ENCODE measurements at regions not wholly inside any gene's neighbourhood (a gene's known extent, or its start where the extent isn't known, plus 50 kb on each side); places are given as distances from the start of the nearest gene placed in this dataset.

GRCh38 chr10:4754143-4754542 is 71.9 kb upstream of the AKR1E2 start:
- TF ChIP-seq RFX5 (IDR thresholded peaks at IDR 0.05; ENCODE audit: low read depth, low read length) (no peak), MAX (CRISPR knock-in tag; IDR thresholded peaks at IDR 0.05) (no peak), ATF3 (IDR thresholded peaks at IDR 0.05) (no peak), ATF3 (CRISPR knock-in tag; conservative IDR thresholded peaks at IDR 0.05) (no peak), RBFOX2 (IDR thresholded peaks at IDR 0.05; ENCODE audit: low read depth, low read length) (no peak), GABPA (tag; conservative IDR thresholded peaks at IDR 0.05; ENCODE audit: low read depth) (no peak), CTCF (IDR thresholded peaks at IDR 0.05 in 2 of 3, conservative IDR thresholded peaks at IDR 0.05 in 1 of 3; ENCODE audit: insufficient read depth in 2 of 3, low read depth in 1 of 3, low read length in 3 of 3) (no peak), KDM5B (IDR thresholded peaks at IDR 0.05; ENCODE audit: insufficient replicate concordance, low read depth, low read length) (no peak), USF2 (CRISPR knock-in tag; IDR thresholded peaks at IDR 0.05) (no peak), SP1 (CRISPR knock-in tag; IDR thresholded peaks at IDR 0.05) (no peak), U2AF1 (optimal IDR thresholded peaks at IDR 0.05; ENCODE audit: low read depth, low read length) (no peak), ZBTB43 (CRISPR knock-in tag; IDR thresholded peaks at IDR 0.05) (no peak), BCLAF1 (IDR thresholded peaks at IDR 0.05; ENCODE audit: borderline replicate concordance in 1 of 2, control insufficient read depth in 1 of 2, low read depth in 2 of 2, low read length in 1 of 2) (no peak), YBX1 (IDR thresholded peaks at IDR 0.05) (no peak), SMAD2 (IDR thresholded peaks at IDR 0.05; ENCODE audit: low read depth, low read length) (no peak)

All from K562 (cell line).